NCI-H524 (cell line): ENCODE measurements at regions not wholly inside any gene's neighbourhood (a gene's known extent, or its start where the extent isn't known, plus 50 kb on each side); places are given as distances from the start of the nearest gene placed in this dataset.

ENCODE experiments used
- DNase-seq, 2 experiments: peaks; one replicate each; lab custom pipeline; 2025; lab: John Stamatoyannopoulos, UW

DNA sequence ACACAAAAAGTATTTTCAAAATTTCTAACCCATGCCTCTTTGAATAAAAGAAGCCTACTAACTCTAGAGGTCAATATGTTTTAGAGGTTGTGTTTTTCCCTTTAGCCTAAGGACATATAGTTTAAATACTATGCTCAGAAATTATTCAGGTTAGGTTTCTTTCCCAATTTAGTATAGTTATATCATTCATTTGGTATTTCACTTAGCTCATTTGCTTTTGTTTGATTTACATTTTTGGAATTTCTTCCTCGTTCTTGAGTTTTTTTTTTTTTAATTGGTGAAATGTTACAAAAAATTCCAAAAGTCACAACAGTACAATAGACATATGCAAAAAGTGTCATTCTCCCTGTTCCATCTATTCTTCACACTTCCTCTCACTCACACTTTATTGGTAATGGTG, 371.3 kb upstream of the TNP1 start:
- no peak for DNase-seq

DNA sequence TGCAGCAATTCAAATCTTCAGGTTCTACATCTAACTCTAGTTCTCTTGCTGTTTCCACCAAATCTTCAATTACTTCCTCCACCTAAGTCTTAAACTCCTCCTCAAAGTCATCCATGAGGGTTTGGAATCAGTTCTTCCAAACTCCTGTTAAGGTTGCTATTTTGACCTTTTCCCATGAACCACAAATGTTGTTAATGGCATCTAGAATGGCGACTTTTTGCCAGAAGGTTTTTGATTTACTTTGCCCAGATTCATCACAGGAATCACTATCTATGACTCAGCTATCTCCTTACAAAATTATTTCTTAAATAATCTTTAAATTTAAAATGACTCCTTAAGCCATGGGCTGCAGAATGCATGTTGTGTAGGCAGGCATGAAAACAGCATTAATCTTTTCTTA, 368.9 kb upstream of the TNP1 start:
- DNase-seq = no peak

DNA sequence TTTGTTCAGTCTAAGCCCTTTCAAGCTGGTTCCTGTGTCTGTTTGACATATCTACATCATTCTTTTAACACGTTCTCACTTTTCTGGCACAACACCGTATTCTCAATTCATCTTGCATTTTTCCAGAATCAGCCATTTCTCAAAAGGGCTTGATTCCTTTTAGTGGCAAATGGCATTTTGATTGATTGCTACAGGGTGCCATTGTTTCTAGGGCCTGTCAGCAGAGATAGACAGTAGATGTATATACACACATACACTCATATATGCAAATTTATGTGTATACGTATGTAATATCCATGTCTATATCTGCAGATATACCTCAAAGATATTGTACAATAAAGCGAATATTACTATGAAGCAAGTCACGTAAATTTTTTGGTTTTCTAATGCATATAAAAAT, 367.9 kb upstream of the TNP1 start:
- no peak for DNase-seq

DNA sequence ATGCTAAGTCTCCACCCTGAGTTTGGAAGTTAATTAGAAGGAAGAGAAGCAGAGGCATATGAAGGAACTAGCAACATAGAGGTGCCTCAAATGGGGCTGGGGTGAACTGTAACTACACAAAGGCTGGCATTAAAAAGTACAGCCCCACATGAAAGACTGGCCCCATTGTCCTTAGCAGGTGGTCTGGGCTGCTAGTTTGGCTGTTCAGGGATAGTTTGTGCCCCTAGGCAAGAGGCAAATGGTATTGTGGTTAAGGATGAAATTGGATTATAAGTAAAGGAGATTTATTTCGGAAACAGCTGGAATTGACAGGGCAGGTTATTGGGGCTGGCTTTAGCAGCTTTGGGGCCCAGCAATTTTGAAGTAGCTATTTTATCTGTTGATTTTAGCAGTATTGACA, 365.7 kb upstream of the TNP1 start:
- no peak for DNase-seq

DNA sequence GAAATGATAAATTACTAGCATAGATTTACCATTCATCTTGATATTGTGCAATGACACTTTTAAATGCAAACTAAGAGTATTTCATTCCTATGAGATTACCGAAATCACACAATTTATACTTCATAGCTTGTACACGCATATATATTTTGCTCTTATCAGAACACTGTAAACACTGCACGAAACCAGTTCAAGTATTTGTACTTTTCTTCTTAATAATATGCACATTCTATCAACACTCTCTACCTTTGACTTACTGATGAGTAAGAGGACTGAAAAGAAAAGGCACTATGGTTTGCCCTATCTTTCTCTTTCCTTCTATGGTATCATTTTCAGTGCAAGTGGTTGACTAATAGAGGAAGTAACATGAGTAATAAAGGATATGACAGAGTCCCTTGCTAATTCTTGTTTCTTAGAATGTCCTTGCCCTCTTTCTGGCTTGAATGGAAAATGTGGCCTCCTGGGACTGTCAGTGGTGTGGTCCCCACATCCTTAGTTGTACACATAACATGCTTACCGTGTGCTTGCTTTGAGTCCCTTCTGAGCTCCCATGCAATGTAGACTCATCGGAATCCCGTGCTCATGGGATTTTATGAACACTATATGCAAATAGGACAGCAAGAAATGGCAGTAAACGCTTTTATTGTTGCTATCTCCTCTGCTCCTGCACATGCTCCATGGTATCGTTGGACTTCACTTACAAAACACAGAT, 363.5 kb upstream of the TNP1 start:
- DNase-seq = no peak

DNA sequence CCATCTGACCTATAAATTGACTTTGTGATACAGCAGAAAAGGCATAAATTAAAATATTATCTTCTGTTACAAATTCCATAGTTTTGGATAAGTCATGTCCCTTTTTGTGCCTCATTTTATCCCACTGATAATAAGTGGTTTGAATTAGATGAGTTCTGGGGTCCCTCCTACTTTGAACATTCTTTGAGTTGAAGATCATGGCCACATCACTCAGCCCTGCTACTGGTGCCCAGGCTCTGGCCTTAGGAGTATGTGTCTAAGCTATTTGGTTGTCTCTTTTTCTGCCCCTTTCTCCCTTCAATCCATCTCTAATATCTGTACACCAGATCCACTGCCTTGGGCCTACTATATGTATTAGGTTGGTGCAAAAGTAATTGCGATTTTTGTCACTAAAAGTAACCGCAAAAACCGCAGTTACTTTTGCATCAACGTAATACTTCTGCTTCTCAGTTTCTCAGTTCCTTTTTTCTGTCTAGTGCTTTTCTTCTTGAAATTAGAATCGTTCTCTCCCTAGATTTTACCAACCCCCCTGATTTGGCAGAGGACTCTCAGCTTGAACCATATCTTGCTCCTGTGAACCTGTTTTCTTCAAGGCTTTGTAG, 362.5 kb upstream of the TNP1 start:
- no peak for DNase-seq

DNA sequence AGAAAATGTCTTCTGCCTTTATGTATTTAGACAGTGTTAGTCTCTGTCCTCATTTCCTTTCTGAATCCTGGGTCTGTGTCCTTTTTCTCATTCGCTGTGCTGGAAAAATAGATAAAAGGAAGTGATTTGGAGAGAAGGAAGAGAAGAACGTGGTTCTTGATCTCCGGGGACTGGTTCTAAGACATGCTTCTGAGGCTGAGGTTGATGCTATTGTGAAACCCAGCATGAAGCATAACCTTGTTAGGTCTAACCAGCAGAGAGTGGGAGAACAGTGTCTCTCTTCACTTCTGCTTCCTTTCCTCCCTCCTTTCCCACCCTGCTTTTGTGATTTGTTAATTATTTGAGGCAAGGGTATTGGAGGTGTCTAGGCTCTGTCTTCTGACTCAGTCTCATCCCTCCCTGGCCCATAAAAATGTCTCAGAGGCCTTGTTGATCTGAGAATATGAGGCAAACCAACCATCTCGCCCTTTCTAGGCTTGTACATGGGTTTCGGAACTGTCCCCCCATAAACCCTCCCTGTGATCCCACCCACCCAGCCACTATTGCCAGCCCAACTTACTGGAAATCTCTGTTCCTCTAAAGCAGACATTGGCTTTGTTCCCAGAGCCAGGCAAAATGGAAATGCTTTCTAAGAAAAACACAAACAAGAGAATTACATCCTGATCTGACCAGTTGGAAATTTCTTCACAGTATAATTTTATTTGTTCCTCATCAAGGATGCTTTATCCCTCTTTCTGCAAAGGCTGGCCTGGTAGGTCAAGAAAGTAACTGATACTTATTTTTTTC, 360.6 kb upstream of the TNP1 start:
- no peak for DNase-seq

DNA sequence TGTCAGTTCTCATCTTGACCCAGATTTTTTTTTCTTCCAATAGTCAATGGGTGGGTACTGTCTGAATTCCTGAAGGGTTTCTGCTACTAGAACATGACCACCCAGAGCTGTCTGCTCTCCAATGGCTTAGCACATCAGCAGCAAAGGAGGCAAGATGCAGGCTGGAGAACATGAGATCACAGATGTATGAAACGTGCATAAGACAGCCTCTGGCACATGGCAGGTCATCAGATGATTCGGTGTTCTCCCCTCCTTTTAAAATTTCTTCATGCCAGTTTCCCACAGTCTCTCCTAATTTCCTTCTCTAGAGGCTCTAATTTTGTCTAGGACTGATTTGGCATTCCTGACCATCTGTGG, 359.3 kb upstream of the TNP1 start:
- no peak for DNase-seq

DNA sequence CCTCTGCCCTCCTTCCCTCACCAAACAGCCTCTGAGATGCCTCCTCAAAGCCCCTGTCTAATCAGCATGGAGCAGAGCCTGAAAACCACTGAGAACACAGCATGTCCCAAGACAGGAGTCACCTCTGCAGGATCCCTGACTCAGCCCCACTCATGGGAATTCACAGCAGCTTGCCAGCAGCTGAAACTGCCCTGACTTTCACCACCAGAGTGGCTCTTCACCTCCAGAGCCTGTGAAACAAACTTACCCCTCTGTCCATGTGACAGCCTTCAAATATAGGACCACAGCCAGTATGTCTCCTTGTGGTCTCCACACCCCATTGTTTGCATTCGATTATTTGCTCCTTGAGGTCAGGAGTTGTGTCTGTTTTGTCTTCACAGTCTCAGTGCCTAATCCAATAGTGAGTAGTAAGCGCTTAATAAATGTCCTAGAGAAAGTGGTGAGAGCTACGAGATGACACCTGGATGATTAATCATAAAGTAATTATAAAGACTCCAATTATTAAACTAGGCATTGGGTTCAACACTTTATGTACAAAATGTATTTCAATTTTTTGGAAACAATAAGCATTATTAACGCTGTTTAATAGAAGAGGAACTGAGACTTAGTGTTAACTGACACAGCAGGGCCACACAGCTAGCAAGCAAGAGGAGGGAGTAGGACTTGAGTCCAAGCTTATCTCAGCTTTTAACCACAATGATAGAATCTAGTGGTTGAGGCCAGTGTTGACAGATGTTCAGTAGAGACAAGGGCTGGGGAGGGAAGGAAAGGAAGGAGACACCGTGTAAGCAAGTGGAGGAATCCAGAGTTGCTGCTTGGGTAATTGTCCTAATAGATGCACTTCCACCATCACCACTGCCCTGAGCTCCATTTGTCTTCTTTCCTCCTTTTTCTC, 358.7 kb upstream of the TNP1 start:
- DNase-seq = no peak

DNA sequence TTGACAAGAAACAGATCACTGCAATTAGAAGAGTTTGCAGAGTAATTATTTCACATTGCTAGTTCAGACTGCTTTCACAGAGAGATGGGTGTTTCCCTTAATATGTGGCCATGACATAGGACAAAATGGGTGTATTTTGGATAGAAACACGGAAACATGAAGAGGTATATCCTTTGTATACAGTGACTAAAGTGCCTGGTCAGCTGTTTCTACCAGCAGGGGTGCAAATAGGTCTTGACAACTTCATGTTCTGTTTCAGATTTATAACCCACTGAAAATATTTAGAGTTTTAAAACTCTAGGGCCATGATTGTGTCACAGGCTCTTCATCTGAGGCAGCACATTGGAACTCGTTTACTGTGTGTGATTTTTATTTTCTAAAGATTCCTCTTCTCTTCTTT, 357.1 kb upstream of the TNP1 start:
- DNase-seq = no peak

DNA sequence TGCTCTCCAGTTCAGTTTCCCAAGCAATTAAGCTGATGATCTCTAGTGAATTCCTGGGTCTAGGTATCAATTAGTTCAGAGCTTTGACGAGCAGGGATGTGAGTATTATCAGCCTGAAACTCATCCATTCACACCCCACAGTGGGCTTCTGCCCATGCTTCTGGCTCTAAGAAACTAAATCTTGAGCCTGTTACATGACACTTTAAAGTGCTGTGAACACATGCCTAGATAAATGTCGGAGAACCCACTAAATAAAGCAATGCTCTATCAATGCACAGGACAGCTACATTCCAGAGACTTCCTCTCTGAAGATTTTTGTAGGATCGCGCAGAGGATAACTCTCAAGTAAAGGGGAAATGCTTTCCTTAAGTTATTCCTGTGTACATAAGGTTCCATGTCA, 356.5 kb upstream of the TNP1 start:
- no peak for DNase-seq

DNA sequence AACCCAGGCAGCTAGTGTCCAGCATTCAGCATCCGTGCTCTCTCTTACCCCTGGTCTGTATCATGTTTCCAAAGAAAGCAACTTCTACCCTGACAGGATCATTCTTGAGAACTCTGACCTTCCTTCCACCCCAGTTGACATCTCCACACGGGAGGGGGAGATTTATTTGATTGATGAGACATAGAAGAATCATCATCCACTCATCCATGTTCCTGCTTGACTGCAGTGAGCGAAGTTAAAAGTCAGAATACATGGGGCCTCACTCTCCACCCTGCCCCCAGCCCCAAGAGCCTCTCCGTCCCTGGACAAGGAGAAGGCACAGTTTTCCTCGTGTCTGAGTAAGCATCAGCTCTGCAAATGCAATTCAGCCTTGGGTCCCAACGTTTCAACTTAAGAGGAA, 356.0 kb upstream of the TNP1 start:
- no peak for DNase-seq

DNA sequence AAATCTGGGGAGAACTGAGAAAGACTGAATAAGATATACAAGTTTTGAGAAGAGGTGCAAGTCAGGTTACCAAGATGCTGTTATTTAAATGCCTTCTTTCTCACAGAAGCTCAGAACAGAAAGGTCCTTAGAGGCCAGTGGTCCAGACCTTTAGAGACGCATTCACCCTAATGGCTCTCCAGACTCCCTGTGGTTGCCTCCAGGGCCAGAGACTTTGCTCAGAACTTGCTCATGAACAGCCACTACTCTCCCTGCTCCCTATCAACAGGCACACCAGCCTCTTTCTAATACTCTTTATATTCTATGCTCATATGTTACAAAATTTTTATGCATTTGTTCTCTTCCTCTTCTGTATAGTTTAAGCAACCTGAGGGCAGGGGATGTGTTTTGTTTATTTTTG, 349.0 kb upstream of the TNP1 start:
- DNase-seq = no peak

DNA sequence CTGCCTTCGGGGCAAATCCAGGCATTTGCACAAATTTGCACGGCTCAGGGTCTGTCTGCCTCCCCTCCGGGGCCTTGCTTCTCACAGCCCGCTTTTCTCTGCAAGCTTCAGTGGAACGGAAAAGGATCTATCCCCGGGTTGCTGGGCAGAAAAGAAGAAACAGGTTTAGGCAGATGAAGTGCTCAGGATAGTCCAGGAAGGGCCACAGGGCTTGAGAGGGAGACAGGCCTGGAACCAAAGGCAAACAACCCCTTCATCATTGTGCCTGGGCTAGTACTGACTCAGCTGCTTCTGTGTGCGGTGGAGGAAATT, 347.8 kb upstream of the TNP1 start:
- DNase-seq = no peak

DNA sequence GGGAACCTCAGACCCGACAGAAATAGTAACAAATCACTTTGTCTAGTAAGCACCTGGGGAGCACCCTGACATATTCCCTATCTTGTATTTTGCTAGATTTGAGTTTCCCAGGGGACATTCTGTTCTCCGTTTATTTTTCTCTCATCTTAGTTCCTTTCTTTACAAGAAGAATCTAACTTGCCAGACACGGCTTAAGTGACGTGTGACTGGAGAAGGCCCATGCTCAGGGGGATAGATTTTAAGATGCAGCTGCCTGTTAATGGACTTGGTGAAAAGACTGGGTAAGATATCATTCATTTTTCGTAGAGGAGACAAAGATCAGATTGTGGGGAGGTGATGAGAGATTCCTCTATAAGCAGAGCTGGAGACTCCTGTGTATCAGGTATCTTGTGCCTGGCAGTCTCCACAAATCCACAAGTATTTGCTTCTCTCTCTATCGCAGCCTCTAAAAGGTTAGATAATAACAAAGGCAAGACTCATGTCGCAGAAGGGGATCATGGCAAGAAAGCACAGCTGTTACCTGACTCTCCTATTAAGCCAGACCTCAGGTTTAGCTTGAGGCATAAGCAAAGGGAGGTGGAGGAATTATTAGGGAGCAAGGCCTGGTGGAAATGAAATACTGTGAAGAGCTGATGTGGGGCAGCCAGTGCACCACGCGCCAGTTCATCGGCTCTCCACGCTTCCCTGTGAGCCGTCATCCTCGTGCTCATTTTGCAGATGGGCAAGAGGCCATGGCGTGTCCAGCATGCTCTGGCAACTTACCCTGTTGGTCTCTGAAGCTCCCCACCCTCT, 347.2 kb upstream of the TNP1 start:
- DNase-seq = peak in 1 of 2 experiments; percentile 35

DNA sequence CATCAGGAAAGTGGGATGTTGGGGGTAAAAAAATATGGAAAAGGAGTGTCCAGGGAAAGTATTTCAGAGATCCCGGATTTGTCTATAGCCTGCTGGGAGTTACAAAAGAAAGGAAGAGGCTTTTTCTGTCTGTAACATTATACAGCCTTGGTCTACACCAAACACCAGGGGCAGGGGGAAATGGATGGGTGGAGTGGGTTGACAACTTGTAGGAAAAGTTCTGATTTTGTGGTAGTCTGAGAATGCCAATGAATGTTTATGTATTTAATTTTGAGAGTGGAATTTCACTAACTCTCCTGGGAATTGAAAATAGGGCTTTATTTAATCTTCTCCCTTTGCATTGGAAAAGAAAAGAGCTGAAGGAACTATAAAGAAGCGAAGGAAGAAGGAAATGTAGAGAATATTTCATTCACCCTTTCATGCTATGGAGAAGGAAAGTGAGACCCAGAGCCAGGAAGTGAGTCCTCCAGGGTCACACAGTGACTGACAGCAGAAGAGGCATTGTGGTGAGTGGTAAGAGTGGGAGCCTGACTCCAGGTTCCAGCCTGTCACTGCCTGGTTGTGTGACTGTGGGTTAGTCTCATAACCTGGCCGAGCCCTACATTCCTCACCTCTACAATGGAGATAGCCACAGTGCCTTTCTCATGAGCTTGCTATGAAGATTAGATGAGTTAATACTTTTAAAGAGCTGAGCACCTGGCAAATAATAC, 346.3 kb upstream of the TNP1 start:
- DNase-seq = no peak

DNA sequence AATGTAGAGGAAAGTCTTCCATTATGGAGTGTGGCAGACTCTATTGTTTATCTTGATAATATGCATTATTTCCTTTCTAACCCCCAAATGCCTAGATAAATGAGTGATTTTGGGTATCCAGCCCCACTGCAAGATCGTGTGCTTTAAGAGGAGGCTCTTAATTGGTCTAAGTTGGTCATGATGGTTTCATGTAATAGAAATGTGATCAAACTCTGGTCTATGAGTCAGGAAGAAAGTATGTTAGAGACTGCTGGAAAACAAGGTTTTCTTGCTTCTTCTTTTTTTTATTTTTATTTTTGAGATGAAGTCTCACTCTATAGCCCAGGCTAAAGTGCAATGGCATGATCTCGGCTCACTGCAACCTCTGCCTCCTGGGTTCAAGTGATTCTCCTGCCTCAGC, 344.5 kb upstream of the TNP1 start:
- no peak for DNase-seq

DNA sequence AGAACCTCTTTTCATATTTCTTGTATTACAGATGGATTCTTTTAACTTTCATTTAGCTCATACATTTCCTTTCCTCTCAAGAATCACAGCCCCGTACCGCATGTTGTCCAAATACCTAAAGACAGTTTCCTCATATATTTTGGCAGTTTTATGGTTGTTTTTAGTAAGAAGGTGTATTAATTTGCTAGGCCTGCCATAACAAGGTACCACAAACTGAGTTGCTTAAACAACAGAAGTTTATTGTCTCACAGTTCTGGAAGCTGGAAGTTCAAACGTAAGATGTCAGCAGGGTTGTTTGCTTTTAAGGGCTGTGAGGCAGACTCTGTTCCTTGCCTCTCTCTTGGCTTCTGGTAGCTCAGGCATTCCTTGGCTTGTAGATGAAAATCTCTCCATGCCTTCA, 343.2 kb upstream of the TNP1 start:
- DNase-seq = no peak

DNA sequence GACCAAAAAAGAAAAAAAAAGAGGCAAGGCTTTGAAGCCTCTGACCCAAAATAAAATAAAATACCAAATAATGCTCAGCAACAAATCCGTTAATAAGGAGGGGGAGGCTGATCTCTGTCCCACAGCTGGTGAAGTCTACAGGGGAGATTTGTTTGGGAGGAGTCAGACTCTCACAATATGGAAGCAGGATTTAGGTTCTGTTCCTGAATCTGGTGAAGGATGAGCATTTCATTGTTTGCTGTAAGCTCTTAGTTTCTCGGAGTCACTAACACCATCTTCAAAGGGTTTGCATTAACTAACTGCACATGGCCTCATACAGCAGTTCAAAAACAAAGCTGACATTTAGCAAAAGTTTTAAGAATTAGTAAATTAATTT, 339.4 kb upstream of the TNP1 start:
- DNase-seq = peak; percentile 2 to 29

DNA sequence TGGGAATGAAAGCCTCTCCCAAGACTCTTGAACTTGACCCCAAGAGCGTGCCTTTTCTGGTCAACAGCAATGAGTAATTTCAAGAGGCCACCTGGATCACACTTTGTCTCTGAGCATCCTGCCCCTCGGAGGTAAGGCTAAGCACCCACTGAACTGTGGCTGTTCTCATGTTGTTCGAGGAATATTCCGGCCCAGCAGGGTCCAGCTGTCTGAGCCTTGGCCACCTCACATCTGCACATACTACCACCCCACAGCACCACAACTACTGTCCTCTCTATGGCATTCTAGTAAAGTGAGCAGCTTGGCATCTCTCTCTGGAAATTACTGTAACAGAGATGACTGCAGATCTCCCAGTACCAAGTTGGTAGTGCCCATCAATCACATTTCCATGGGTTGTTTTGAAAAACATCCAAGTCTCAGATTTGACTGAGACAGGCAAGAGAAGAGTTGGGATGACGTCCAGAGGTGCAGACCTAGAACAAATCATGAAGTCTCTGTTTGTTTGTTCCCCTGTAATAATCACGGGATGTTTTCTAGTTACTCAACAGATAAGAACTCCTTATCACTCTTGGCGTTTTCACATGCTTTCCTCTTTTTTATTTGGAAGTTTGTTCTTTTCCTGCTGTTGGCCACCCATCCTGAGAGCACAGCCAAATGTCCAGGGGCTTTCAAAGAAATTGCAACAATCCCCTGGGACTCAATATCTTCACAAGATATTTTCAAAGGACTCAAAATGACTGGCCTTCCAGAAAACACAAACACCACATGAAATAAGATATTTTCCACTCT, 336.0 kb upstream of the TNP1 start:
- no peak for DNase-seq
